ENCODE measurements at regions not wholly inside any gene's neighbourhood (a gene's known extent, or its start where the extent isn't known, plus 50 kb on each side); places are given as distances from the start of the nearest gene placed in this dataset.

- H3K27ac Mint-ChIP-seq (ENCODE audit: unreplicated experiment), result no peak overlapping the region
- DNase-seq (ENCODE audit: extremely low spot score, unreplicated experiment), result no peak
- no peaks in the 10 kb centered on the region for H3K9me3 Mint-ChIP-seq (ENCODE audit: unreplicated experiment)
- no peaks in the 10 kb centered on the region for H3K36me3 Mint-ChIP-seq (ENCODE audit: unreplicated experiment)
- TF ChIP-seq, protein P1, sequence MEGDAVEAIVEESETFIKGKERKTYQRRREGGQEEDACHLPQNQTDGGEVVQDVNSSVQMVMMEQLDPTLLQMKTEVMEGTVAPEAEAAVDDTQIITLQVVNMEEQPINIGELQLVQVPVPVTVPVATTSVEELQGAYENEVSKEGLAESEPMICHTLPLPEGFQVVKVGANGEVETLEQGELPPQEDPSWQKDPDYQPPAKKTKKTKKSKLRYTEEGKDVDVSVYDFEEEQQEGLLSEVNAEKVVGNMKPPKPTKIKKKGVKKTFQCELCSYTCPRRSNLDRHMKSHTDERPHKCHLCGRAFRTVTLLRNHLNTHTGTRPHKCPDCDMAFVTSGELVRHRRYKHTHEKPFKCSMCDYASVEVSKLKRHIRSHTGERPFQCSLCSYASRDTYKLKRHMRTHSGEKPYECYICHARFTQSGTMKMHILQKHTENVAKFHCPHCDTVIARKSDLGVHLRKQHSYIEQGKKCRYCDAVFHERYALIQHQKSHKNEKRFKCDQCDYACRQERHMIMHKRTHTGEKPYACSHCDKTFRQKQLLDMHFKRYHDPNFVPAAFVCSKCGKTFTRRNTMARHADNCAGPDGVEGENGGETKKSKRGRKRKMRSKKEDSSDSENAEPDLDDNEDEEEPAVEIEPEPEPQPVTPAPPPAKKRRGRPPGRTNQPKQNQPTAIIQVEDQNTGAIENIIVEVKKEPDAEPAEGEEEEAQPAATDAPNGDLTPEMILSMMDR (IDR thresholded peaks at IDR 0.05), result no peak
- H3K4me1 Mint-ChIP-seq (ENCODE audit: unreplicated experiment), result no peaks in the 10 kb centered on the region
- H3K27me3 Mint-ChIP-seq (ENCODE audit: unreplicated experiment), result no peaks in the 10 kb centered on the region
- no peak overlapping the region for H3K4me3 Mint-ChIP-seq (ENCODE audit: unreplicated experiment)
These were observed 152.5 kb upstream of the CYRIA start for GRCh38 chr2:16818203-16818556.

GRCh38 chr2:16817305-16818202 lies 151.9 kb upstream of the CYRIA start:
- Mint-ChIP-seq H3K27me3 (ENCODE audit: unreplicated experiment) (no peaks in the 10 kb centered on the region), H3K4me3 (ENCODE audit: unreplicated experiment) (no peak overlapping the region), H3K4me1 (ENCODE audit: unreplicated experiment) (no peaks in the 10 kb centered on the region), H3K27ac (ENCODE audit: unreplicated experiment) (no peak overlapping the region), H3K36me3 (ENCODE audit: unreplicated experiment) (no peaks in the 10 kb centered on the region), H3K9me3 (ENCODE audit: unreplicated experiment) (no peaks in the 10 kb centered on the region)
- no peak for DNase-seq (ENCODE audit: extremely low spot score, unreplicated experiment)
- TF ChIP-seq, protein P1 (IDR thresholded peaks at IDR 0.05), result no peak

GRCh38 chr2:16816522-16816921 lies 150.9 kb upstream of the CYRIA start:
- no peaks in the 10 kb centered on the region for H3K9me3 Mint-ChIP-seq (ENCODE audit: unreplicated experiment)
- no peak for DNase-seq (ENCODE audit: extremely low spot score, unreplicated experiment)
- H3K4me3 Mint-ChIP-seq (ENCODE audit: unreplicated experiment), result no peak overlapping the region
- H3K4me1 Mint-ChIP-seq (ENCODE audit: unreplicated experiment), result no peaks in the 10 kb centered on the region
- TF ChIP-seq, protein P1 (IDR thresholded peaks at IDR 0.05), result no peak
- H3K36me3 Mint-ChIP-seq (ENCODE audit: unreplicated experiment), result no peaks in the 10 kb centered on the region
- H3K27ac Mint-ChIP-seq (ENCODE audit: unreplicated experiment), result no peak overlapping the region
- no peaks in the 10 kb centered on the region for H3K27me3 Mint-ChIP-seq (ENCODE audit: unreplicated experiment)

- H3K27ac Mint-ChIP-seq (ENCODE audit: unreplicated experiment), result no peak overlapping the region
- no peaks in the 10 kb centered on the region for H3K9me3 Mint-ChIP-seq (ENCODE audit: unreplicated experiment)
- H3K4me1 Mint-ChIP-seq (ENCODE audit: unreplicated experiment), result no peaks in the 10 kb centered on the region
- H3K36me3 Mint-ChIP-seq (ENCODE audit: unreplicated experiment), result no peaks in the 10 kb centered on the region
- H3K4me3 Mint-ChIP-seq (ENCODE audit: unreplicated experiment), result no peak overlapping the region
- TF ChIP-seq, protein P1 (IDR thresholded peaks at IDR 0.05), result no peak
- no peak for DNase-seq (ENCODE audit: extremely low spot score, unreplicated experiment)
- H3K27me3 Mint-ChIP-seq (ENCODE audit: unreplicated experiment), result no peaks in the 10 kb centered on the region
These were observed 150.4 kb upstream of the CYRIA start for GRCh38 chr2:16816016-16816415.

GRCh38 chr2:16813593-16813992 lies 148.0 kb upstream of the CYRIA start:
- H3K4me1 Mint-ChIP-seq (ENCODE audit: unreplicated experiment), result no peaks in the 10 kb centered on the region
- no peak overlapping the region for H3K27ac Mint-ChIP-seq (ENCODE audit: unreplicated experiment)
- no peak for DNase-seq (ENCODE audit: extremely low spot score, unreplicated experiment)
- no peaks in the 10 kb centered on the region for H3K9me3 Mint-ChIP-seq (ENCODE audit: unreplicated experiment)
- H3K27me3 Mint-ChIP-seq (ENCODE audit: unreplicated experiment), result no peaks in the 10 kb centered on the region
- TF ChIP-seq, protein P1 (IDR thresholded peaks at IDR 0.05), result no peak
- no peak overlapping the region for H3K4me3 Mint-ChIP-seq (ENCODE audit: unreplicated experiment)
- no peaks in the 10 kb centered on the region for H3K36me3 Mint-ChIP-seq (ENCODE audit: unreplicated experiment)

Measured in osteocyte (in vitro differentiated cells).